ENCODE measurements at regions not wholly inside any gene's neighbourhood (a gene's known extent, or its start where the extent isn't known, plus 50 kb on each side); places are given as distances from the start of the nearest gene placed in this dataset.

GRCh38 chr17:70230850-70231640, 61.7 kb downstream of the KCNJ2 start:
- no peak for DNase-seq (ENCODE audit: low spot score)

DNA sequence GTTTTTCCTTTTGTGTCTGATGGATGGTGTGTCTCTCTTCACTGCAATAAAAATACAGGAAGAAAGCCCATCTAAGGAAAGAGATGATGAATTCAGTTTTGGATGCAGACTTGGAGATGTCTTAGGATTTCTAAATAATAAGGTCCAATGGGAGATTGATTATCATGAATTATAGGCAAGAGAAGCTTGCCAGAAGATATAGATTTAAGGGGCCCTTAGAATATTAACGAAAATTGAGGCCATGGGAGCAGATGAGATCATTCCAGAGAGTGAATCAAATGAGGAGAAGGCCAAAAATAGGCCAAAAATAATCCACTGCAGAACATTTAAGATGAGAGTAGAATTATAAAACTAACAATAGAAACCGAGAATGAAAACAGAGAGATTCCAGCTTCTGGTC, 63.1 kb downstream of the KCNJ2 start:
- DNase-seq (ENCODE audit: low spot score), result no peak

DNA sequence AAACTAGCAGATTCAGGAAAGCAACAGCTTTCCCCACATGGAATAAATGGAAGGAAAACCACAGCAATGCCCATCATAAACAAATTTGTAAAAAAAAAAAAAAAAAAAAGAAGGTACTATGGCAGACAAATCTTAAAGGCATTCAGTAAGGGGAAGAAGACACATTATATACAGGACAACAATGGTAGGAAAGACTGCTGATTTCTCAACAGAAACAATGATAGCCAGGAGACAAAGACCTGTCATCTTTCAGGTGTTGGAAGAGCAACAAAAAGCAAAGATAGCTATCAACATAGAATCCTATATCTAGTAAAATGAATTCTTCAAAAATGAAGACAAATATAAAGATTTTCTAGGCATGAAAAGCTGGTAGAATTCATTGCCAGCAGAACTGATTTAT, 65.9 kb downstream of the KCNJ2 start:
- no peak for DNase-seq (ENCODE audit: low spot score)

DNA sequence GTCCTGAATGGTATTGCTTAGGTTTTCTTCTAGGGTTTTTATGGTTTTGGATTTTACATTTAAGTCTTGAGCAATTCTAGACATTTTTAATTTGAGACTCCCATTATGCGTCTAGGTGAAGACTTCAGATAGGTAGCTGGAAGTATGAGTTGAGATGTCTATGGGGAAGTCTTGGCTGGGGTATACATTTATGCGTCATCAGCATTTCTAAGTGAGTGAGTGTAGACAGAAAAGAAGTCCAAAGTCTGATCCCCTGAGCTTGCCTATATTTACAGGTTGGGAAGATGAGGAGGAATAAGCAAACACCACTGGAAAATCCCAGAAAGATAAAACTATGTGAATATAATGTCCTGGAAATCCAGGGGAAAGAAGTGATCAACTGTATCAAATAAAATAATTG, 68.9 kb downstream of the KCNJ2 start:
- DNase-seq (ENCODE audit: low spot score), result no peak

- DNase-seq (ENCODE audit: low spot score), result no peak
Observed at GRCh38 chr17:70238646-70239045, 69.3 kb downstream of the KCNJ2 start.

GRCh38 chr17:70239391-70239826, 70.1 kb downstream of the KCNJ2 start:
- no peak for DNase-seq (ENCODE audit: low spot score)

GRCh38 chr17:70241071-70241470, 71.7 kb downstream of the KCNJ2 start:
- DNase-seq (ENCODE audit: low spot score), result no peak

GRCh38 chr17:70242781-70243437, 73.6 kb downstream of the KCNJ2 start:
- DNase-seq (ENCODE audit: low spot score), result no peak

GRCh38 chr17:70251706-70252105, 82.4 kb downstream of the KCNJ2 start:
- DNase-seq (ENCODE audit: low spot score), result no peak

DNA sequence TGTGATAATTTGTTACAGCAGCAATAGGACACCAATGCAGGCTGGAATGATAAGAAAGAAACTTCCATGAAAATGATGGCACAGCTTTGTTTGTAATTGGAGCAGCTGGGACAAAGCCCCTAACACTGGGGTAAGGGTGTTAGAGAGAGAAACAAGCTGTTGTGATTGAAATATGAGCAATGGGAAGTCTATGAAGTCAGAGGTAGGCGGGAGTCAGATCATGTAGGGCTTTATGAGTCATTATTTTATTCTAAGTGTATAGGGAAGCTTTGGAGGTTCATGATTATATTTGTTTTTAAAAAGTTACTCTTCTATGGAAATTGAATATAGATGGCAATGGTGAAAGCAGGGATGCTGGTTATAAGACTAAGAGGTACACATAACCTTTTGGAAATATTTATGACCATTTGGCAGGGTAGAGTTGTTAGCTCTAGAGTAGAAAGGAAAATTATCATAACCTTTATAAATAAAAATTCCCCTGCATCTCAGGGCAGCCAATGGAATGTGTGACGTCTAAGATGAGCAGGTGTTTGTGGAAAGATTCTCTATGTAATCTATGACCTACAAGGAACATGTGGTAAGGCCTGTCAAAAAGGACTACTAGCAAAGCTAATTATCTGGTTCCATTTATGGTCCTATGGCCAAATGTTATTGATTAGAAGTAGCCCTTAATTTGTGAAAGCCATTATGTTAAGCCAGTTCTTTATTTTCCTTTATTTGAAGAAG, 85.6 kb downstream of the KCNJ2 start:
- no peak for DNase-seq (ENCODE audit: low spot score)

DNA sequence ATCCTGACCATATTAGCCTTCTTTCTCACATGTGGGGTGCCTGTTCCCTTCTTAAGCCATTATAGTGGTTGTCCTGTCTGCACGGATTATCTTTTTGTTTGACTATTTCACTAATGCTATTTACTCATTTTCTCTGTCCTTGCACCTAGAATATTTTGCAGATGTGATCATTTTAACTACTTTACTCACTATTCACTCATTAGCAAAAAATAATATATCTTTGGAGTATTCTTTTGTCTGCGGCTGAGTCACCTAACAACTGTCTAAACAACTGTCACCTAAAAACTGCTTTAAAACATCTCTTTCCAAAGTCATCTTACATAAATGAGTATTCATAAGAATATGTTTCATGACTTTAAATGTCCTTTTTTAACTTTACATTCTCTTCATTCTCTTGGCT, 87.4 kb downstream of the KCNJ2 start:
- no peak for DNase-seq (ENCODE audit: low spot score)

DNA sequence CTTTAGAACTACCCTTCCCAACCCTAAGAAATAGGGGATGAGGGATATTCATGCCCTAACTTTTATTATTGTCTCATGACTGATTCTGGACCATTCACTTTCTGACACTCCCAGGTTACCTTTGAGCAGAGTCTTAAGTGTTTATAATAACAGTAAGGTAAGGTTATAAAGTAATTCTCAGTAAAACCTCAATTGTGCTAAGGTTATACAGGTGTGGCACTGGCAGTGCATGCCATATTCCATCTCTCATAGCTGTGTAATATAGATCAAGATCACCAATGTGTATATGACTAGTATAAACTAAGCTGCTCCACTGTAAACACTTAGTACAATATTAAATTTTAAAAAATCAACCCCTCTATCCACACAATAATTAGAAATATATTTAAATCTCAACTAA, 89.1 kb downstream of the KCNJ2 start:
- DNase-seq (ENCODE audit: low spot score), result no peak

GRCh38 chr17:70259400-70259799, 90.1 kb downstream of the KCNJ2 start:
- DNase-seq (ENCODE audit: low spot score), result no peak

DNA sequence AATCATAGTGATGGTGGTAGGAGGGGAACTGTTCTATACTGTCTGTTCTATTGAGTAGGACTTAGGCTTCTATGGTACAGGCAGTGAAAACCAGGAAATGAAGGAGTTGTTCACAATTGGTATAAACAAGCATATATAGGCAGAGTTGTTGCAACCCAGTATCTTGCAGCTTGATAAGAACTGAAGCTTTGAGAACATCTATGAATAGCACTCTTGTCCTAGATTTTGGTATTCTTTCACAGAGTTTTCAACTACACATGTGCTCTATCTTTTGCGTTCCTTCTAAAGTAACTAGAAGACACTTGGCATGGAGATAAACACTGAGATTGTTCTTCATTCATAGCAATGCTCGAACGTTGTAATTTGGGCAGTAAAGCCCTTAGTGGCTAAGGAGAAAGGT, 91.8 kb downstream of the KCNJ2 start:
- no peak for DNase-seq (ENCODE audit: low spot score)

GRCh38 chr17:70265471-70265870, 96.1 kb downstream of the KCNJ2 start:
- no peak for DNase-seq (ENCODE audit: low spot score)

GRCh38 chr17:70266394-70266793, 97.1 kb downstream of the KCNJ2 start:
- no peak for DNase-seq (ENCODE audit: low spot score)

DNA sequence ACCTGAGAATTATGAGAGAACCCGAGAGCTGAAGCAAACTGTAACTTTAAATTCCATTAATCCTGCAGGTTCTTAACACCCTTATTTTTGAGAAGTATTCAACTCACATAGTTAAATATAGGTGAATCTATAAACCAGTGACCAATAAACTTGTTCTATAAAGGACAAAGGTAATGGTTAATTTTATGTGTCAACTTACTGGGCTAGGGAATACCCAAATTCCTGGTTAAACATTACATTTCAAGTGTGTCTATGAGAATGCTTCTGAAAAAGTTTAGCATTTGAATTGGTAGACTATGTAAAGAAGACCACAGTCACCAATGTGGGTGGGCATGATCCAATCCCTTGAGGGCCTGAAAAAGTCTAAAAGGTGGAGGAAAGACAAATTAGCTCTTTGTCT, 99.1 kb downstream of the KCNJ2 start:
- DNase-seq (ENCODE audit: low spot score), result no peak

DNA sequence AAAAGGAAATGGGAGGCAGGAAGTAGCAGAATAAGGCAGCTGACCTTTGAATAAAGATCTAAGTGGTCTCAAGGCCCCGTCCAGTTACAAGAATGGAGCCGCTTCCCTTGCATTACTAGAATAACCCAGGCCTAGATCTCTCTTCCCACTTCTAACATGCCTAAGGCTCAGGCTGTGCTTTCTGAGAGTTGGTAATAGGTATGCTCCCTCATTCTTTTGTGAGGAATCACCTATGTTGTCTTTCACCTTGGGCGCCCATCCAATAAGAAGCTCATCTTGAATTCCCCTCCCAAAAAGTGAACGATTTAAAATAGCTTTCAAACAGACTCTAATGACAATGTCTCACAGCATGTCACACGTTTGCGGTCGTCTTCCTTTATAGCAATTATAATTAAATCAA, 101.2 kb downstream of the KCNJ2 start:
- no peak for DNase-seq (ENCODE audit: low spot score)

DNA sequence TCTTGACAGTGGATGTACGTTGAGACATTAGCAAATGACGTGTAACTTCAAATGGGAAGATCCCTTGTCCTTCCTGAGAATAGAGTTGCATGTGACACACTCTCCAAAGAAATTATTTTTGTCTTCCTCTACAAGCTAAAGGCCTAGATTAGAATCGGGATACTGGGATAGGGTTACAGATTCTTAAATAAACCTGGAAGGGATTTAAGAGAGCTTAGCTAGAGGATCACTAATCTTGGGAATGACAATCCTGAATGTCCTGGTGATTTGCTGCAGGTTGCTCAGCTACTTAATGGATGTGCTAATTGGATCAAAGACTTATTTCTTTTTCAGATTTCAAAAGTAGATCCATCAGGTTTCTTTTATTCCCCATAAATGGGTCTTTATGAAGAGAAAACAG, 101.9 kb downstream of the KCNJ2 start:
- no peak for DNase-seq (ENCODE audit: low spot score)

- no peak for DNase-seq (ENCODE audit: low spot score)
Observed at GRCh38 chr17:70271672-70272071, 102.3 kb downstream of the KCNJ2 start.

DNA sequence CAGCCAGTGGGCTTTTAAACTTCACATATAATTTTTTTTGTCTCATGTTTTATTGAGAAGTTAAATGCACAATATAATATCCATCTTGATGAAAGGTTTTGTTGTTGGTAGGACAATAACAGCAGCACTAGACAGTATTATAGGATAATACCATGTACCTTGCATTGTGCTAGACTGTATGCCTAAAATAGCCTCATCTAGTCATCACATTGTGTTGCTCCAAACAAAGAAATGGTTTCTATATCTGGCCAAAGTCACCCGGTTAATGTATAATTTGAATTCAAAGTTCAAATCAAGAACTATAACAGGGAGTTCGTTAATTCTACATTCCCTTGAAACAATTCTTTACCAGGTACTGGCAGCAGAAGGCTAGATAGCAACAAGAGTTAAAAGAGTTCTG, 104.9 kb downstream of the KCNJ2 start:
- no peak for DNase-seq (ENCODE audit: low spot score)

GRCh38 chr17:70276906-70277305, 107.6 kb downstream of the KCNJ2 start:
- DNase-seq (ENCODE audit: low spot score), result peak; percentile 42

Measured in H4 (cell line).